BJ (cell line): ENCODE measurements at regions not wholly inside any gene's neighbourhood (a gene's known extent, or its start where the extent isn't known, plus 50 kb on each side); places are given as distances from the start of the nearest gene placed in this dataset.

Experiments
- CTCF ChIA-PET: fragments of 350-600 bp; formaldehyde crosslinking; extraction: SDS; loops from one replicate; lab custom pipeline; 2021; ENCODE audit warnings: antibody characterized with exemption, inconsistent platforms; lab: Yijun Ruan, JAX
- POLR2A ChIA-PET: fragments of 300-600 bp; sonication (Branson Sonifier 250); formaldehyde crosslinking; extraction: SDS; loops from one replicate; lab custom pipeline; 2021; ENCODE audit warnings: antibody characterized with exemption; lab: Charles Lee
- DNase-seq: peaks from one replicate; pipeline ENCODE4 v3.0.0-alpha.2; 2011; ENCODE audit warnings: low read depth
- H3K27me3 ChIP-seq: 2 replicates; pipeline ENCODE4 v1.6.0; 2011; ENCODE audit warnings: low read length; ENCODE audit not compliant: control insufficient read depth, insufficient read depth
- H3K36me3 ChIP-seq: 2 replicates; pipeline ENCODE4 v1.5.1; 2011; ENCODE audit warnings: low read length; ENCODE audit not compliant: control insufficient read depth, insufficient read depth
- H3K4me3 ChIP-seq: 2 replicates; pipeline ENCODE4 v1.5.1; 2011; ENCODE audit warnings: low read depth, mild to moderate bottlenecking, control low read depth, low read length
- TF ChIP-seq, protein P1 (sequence below): IDR thresholded peaks from 2 replicates; pipeline ENCODE4 v1.5.1; 2011; ENCODE audit warnings: low read depth, mild to moderate bottlenecking, control low read depth, inconsistent platforms, low read length, moderate library complexity; ENCODE audit not compliant: insufficient read depth

DNA sequence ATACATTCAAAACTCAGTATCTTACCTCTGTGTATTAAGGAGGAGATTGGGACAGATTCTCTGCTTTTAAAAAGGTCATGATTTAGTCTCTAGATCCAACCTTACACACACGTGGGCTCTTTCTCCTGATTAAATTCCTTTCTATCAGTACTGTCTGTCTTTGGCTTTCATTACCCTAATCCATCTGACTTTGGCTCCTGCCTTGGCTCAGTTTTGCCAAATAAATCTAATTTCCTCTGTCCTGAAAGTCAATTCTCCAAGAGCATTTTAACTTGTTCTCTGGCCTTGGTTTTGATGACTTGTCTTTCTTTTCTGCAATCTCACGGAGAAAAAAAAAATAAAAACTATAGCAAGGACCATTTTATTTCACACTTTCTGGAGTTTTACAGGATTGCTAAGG lies 176.6 kb upstream of the PDGFD start:
- TF ChIP-seq, protein P1, sequence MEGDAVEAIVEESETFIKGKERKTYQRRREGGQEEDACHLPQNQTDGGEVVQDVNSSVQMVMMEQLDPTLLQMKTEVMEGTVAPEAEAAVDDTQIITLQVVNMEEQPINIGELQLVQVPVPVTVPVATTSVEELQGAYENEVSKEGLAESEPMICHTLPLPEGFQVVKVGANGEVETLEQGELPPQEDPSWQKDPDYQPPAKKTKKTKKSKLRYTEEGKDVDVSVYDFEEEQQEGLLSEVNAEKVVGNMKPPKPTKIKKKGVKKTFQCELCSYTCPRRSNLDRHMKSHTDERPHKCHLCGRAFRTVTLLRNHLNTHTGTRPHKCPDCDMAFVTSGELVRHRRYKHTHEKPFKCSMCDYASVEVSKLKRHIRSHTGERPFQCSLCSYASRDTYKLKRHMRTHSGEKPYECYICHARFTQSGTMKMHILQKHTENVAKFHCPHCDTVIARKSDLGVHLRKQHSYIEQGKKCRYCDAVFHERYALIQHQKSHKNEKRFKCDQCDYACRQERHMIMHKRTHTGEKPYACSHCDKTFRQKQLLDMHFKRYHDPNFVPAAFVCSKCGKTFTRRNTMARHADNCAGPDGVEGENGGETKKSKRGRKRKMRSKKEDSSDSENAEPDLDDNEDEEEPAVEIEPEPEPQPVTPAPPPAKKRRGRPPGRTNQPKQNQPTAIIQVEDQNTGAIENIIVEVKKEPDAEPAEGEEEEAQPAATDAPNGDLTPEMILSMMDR, result no peak
- no peaks in the 10 kb centered on the region for H3K27me3 ChIP-seq
- no peak overlapping the region for H3K4me3 ChIP-seq
- ChIA-PET CTCF (no interaction called here), POLR2A (no interaction called here)
- no peak for DNase-seq
- no peaks in the 10 kb centered on the region for H3K36me3 ChIP-seq

DNA sequence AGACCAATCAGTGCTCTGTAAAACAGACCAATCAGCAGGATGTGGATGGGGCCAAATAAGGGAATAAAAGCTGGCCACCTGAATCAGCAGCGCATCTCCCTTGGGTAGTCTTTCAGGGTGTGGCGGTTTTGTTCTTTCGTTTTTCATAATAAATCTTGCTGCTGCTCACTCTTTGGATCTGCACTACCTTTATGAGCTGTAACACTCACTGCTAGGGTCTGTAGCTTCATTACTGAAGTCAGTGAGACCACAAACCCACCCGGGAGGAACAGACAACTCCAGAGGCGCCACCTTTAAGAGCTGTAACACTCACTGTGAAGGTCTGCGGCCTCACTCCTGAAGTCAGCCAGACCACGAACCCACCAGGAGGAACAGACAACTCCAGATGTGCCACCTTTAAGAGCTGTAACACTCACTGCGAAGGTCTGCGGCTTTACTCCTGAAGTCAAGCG lies 175.5 kb upstream of the PDGFD start:
- TF ChIP-seq, protein P1, result no peak
- ChIA-PET CTCF (no interaction called here), POLR2A (no interaction called here)
- Histone ChIP-seq H3K36me3 (no peaks in the 10 kb centered on the region), H3K4me3 (no peak overlapping the region), H3K27me3 (no peaks in the 10 kb centered on the region)
- DNase-seq, result no peak

DNA sequence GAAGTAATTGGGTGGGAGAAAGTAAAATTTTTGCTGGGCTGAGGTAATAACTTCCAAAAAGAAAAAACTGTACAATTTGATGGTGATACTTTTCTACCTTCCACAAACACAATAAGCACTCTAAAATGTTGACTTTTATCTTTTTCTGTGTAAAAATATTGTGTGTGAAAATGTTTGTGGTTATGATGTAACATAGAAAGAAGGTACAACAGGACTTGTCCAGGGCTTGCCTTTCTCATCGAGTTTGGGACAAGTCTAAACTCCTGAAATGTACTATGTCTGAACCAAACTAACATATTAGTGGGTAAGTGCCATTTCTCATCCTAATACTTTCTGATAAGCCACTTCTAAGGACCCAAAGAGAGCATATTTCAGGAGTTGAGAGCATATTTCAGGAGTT lies 174.2 kb upstream of the PDGFD start:
- TF ChIP-seq, protein P1, result no peak
- Histone ChIP-seq H3K36me3 (no peaks in the 10 kb centered on the region), H3K27me3 (no peaks in the 10 kb centered on the region), H3K4me3 (no peak overlapping the region)
- CTCF ChIA-PET, result interaction anchor here (0.6 kb wide), 1 partner anchor 9 kb away, joined by 4 read pairs; no protein-coding TSS in a partner anchor
- DNase-seq, result no peak
- POLR2A ChIA-PET, result no interaction called here

DNA sequence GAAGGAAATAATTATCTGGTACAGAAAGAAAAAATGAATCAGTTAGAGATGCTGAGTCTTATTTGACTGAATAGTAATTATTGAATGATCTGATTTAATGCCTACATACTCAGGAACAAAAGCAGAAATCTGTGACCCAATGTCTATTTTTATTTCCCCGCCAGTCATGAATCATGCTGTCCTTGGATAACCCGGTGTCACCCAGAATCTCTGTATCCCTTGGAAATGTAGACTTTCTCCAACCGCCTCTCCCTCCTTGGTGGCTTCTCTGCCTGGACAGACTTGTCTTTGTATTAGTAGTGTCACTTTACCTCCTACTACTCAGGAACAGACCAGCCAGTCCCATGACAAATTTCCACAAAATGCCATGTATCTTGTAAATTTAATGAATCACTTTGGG lies 173.3 kb upstream of the PDGFD start:
- no peak overlapping the region for H3K4me3 ChIP-seq
- TF ChIP-seq, protein P1, result no peak
- POLR2A ChIA-PET, result no interaction called here
- CTCF ChIA-PET, result interaction anchor here (0.6 kb wide), 1 partner anchor 431 kb away, joined by 3 read pairs; no protein-coding TSS in a partner anchor
- no peaks in the 10 kb centered on the region for H3K27me3 ChIP-seq
- H3K36me3 ChIP-seq, result no peaks in the 10 kb centered on the region
- DNase-seq, result no peak

DNA sequence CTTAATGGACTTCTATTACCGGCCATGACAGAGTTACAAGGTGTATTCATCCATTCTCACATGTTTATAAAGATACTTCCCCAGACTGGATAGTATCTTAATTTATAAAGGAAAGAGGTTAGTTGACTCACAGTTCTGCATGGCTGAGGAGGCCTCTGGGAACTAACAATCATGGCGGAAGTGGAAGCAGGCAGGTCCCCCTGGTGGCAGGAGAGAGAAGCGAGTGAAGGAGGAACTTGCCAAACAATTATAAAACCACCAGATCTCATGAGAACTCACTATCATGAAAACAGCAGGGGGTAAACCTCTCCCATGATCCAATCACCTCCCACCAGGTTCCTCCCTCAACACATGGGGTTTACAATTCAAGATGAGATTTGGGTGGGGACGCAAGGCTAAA lies 170.0 kb upstream of the PDGFD start:
- DNase-seq, result no peak
- CTCF ChIA-PET, result no interaction called here

More for the DNA sequence above, 170.0 kb upstream of the PDGFD start:
- Histone ChIP-seq H3K36me3 (no peaks in the 10 kb centered on the region), H3K4me3 (no peak overlapping the region), H3K27me3 (no peaks in the 10 kb centered on the region)
- POLR2A ChIA-PET, result no interaction called here
- TF ChIP-seq, protein P1, result peak; percentile 30; the same call in 1 of the 2 replicates
